ENCODE measurements at regions not wholly inside any gene's neighbourhood (a gene's known extent, or its start where the extent isn't known, plus 50 kb on each side); places are given as distances from the start of the nearest gene placed in this dataset.

DNA sequence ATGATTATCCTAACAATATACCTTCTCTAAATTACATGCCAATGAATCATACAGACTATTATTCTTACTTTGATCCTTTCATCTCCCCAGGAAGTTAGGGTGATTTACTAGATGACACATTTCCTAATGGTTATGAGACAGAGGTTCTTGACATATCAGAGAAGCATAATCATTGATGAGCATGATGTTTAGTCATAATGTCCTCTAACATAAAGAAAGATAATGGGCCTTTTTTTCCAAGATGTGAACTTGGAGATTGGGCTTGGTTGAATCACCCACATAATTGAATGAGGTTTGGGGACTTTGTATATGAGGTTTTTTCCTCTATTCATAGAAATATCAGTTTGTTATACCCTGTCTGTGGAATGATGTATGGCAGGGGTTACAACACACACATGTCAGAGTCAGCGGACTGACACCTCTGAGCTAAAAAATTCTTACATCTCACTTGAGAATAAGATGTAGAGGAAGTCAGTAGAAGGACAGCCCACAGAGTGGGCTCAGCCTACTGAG is 69.7 kb upstream of the DCBLD2 start:
- TF ChIP-seq CEBPB (IDR thresholded peaks at IDR 0.05) = peak; percentile 37; the same call in 1 of the 2 replicates
- TF ChIP-seq EP300 (IDR thresholded peaks at IDR 0.05; ENCODE audit: borderline replicate concordance) = peak; percentile 98
- TF ChIP-seq YY1 (IDR thresholded peaks at IDR 0.05; ENCODE audit: low read depth) = no peak
- TF ChIP-seq, protein P1, sequence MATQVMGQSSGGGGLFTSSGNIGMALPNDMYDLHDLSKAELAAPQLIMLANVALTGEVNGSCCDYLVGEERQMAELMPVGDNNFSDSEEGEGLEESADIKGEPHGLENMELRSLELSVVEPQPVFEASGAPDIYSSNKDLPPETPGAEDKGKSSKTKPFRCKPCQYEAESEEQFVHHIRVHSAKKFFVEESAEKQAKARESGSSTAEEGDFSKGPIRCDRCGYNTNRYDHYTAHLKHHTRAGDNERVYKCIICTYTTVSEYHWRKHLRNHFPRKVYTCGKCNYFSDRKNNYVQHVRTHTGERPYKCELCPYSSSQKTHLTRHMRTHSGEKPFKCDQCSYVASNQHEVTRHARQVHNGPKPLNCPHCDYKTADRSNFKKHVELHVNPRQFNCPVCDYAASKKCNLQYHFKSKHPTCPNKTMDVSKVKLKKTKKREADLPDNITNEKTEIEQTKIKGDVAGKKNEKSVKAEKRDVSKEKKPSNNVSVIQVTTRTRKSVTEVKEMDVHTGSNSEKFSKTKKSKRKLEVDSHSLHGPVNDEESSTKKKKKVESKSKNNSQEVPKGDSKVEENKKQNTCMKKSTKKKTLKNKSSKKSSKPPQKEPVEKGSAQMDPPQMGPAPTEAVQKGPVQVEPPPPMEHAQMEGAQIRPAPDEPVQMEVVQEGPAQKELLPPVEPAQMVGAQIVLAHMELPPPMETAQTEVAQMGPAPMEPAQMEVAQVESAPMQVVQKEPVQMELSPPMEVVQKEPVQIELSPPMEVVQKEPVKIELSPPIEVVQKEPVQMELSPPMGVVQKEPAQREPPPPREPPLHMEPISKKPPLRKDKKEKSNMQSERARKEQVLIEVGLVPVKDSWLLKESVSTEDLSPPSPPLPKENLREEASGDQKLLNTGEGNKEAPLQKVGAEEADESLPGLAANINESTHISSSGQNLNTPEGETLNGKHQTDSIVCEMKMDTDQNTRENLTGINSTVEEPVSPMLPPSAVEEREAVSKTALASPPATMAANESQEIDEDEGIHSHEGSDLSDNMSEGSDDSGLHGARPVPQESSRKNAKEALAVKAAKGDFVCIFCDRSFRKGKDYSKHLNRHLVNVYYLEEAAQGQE (IDR thresholded peaks at IDR 0.05; ENCODE audit: low read depth) = no peak

Measured in Ishikawa (cell line).